Endodermal cell (in vitro differentiated cells): ENCODE measurements at regions not wholly inside any gene's neighbourhood (a gene's known extent, or its start where the extent isn't known, plus 50 kb on each side); places are given as distances from the start of the nearest gene placed in this dataset.
A peak's percentile ranks its signal among the peaks of the same experiment; 100 is the strongest.

Source experiments
- DNase-seq: peaks from one replicate; pipeline ENCODE4 v3.0.0-alpha.2; 2017
- H3K27ac ChIP-seq: 2 replicates; pipeline ENCODE4 v1.5.1; 2013; ENCODE audit warnings: mild to moderate bottlenecking, low read depth, low read length, moderate library complexity
- H3K27me3 ChIP-seq: 2 replicates; pipeline ENCODE4 v1.6.1; 2013; ENCODE audit warnings: mild to moderate bottlenecking, low read length, moderate library complexity; ENCODE audit not compliant: insufficient read depth, control insufficient read depth, poor library complexity, severe bottlenecking
- H3K36me3 ChIP-seq: 2 replicates; pipeline ENCODE4 v1.7.0; 2013; ENCODE audit warnings: mild to moderate bottlenecking, low read length, moderate library complexity; ENCODE audit not compliant: control insufficient read depth, insufficient read depth
- H3K4me1 ChIP-seq: one replicate; pipeline ENCODE4 v1.7.0; 2013; ENCODE audit warnings: low read length; ENCODE audit not compliant: control insufficient read depth, insufficient read depth
- H3K4me3 ChIP-seq: 2 replicates; pipeline ENCODE4 v1.5.1; 2013; ENCODE audit warnings: mild to moderate bottlenecking, low read length, moderate library complexity
- H3K9ac ChIP-seq: 2 replicates; pipeline ENCODE4 v1.6.1; 2013; ENCODE audit warnings: mild to moderate bottlenecking, low read length, moderate library complexity; ENCODE audit not compliant: poor library complexity, severe bottlenecking; ENCODE audit errors: extremely low read depth
- H3K9me3 ChIP-seq: 2 replicates; pipeline ENCODE4 v1.6.1; 2013; ENCODE audit warnings: mild to moderate bottlenecking, low read length, moderate library complexity; ENCODE audit not compliant: control insufficient read depth
- H3K27ac Mint-ChIP-seq: 2 replicates; pipeline ENCODE4 v1.8.0; 2020; ENCODE audit warnings: mixed read lengths
- H3K27me3 Mint-ChIP-seq: 2 replicates; pipeline ENCODE4 v1.8.0; 2021; ENCODE audit warnings: mild to moderate bottlenecking, mixed read lengths; ENCODE audit not compliant: insufficient read depth
- H3K36me3 Mint-ChIP-seq: 2 replicates; pipeline ENCODE4 v1.8.0; 2020; ENCODE audit warnings: low read depth, mixed read lengths
- H3K4me1 Mint-ChIP-seq: 2 replicates; pipeline ENCODE4 v1.8.0; 2020; ENCODE audit warnings: mixed read lengths
- H3K4me3 Mint-ChIP-seq: 2 replicates; pipeline ENCODE4 v1.8.0; 2020; ENCODE audit warnings: mild to moderate bottlenecking, moderate library complexity, mixed read lengths
- H3K9me3 Mint-ChIP-seq: 2 replicates; pipeline ENCODE4 v1.8.0; 2020; ENCODE audit warnings: mild to moderate bottlenecking, mixed read lengths
- WGBS, 2 experiments: methylation state at CpG; one replicate each; pipeline versions ENCODE4 v1.1.5 to v1.1.7; 2013; ENCODE audit warnings: missing lambda C conversion rate in 2 of 2, mixed read lengths in 1 of 2; ENCODE audit not compliant: insufficient coverage in 1 of 2, insufficient read length in 1 of 2; 5-methylcytosine and 5-hydroxymethylcytosine counted together
- TF ChIP-seq, protein P1 (sequence below): fragments of 200-600 bp; sonication (generic); conservative IDR thresholded peaks from 2 replicates; pipeline ENCODE4 v1.5.0; 2021; ENCODE audit warnings: antibody characterized with exemption, mild to moderate bottlenecking

GRCh38 chr7:155880721-155881120 is 68.5 kb upstream of the SHH start:
- 86 to 90% methylated on average over 7 of the region's 7 CpGs for WGBS, 2 experiments
- Mint-ChIP-seq H3K9me3 (no peaks in the 10 kb centered on the region), H3K4me3 (no peak overlapping the region), H3K4me1 (no peaks in the 10 kb centered on the region), H3K36me3 (no peaks in the 10 kb centered on the region), H3K27ac (no peak overlapping the region), H3K27me3 (no peaks in the 10 kb centered on the region)
- H3K9me3 ChIP-seq: no peaks in the 10 kb centered on the region
- H3K4me1 ChIP-seq: no peaks in the 10 kb centered on the region
- no peak overlapping the region for H3K27ac ChIP-seq
- no peaks in the 10 kb centered on the region for H3K36me3 ChIP-seq
- H3K4me3 ChIP-seq: no peak overlapping the region
- DNase-seq: peak; percentile 24
- H3K27me3 ChIP-seq: no peaks in the 10 kb centered on the region
- no peak overlapping the region for H3K9ac ChIP-seq
- TF ChIP-seq, protein P1, sequence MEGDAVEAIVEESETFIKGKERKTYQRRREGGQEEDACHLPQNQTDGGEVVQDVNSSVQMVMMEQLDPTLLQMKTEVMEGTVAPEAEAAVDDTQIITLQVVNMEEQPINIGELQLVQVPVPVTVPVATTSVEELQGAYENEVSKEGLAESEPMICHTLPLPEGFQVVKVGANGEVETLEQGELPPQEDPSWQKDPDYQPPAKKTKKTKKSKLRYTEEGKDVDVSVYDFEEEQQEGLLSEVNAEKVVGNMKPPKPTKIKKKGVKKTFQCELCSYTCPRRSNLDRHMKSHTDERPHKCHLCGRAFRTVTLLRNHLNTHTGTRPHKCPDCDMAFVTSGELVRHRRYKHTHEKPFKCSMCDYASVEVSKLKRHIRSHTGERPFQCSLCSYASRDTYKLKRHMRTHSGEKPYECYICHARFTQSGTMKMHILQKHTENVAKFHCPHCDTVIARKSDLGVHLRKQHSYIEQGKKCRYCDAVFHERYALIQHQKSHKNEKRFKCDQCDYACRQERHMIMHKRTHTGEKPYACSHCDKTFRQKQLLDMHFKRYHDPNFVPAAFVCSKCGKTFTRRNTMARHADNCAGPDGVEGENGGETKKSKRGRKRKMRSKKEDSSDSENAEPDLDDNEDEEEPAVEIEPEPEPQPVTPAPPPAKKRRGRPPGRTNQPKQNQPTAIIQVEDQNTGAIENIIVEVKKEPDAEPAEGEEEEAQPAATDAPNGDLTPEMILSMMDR: no peak

GRCh38 chr7:155879592-155879991 is 67.3 kb upstream of the SHH start:
- H3K9me3 ChIP-seq: no peaks in the 10 kb centered on the region
- H3K4me3 Mint-ChIP-seq: no peak overlapping the region
- H3K36me3 ChIP-seq: no peaks in the 10 kb centered on the region
- H3K4me1 ChIP-seq: no peaks in the 10 kb centered on the region
- no peaks in the 10 kb centered on the region for H3K27me3 Mint-ChIP-seq
- H3K27me3 ChIP-seq: no peaks in the 10 kb centered on the region
- H3K4me1 Mint-ChIP-seq: no peaks in the 10 kb centered on the region
- 87 to 92% methylated on average over 4 to 5 of the region's 5 CpGs for WGBS, 2 experiments
- H3K4me3 ChIP-seq: no peak overlapping the region
- no peak overlapping the region for H3K9ac ChIP-seq
- H3K27ac Mint-ChIP-seq: no peak overlapping the region
- H3K27ac ChIP-seq: no peak overlapping the region
- no peaks in the 10 kb centered on the region for H3K36me3 Mint-ChIP-seq
- H3K9me3 Mint-ChIP-seq: no peaks in the 10 kb centered on the region
- no peak for DNase-seq
- TF ChIP-seq, protein P1: no peak

DNA sequence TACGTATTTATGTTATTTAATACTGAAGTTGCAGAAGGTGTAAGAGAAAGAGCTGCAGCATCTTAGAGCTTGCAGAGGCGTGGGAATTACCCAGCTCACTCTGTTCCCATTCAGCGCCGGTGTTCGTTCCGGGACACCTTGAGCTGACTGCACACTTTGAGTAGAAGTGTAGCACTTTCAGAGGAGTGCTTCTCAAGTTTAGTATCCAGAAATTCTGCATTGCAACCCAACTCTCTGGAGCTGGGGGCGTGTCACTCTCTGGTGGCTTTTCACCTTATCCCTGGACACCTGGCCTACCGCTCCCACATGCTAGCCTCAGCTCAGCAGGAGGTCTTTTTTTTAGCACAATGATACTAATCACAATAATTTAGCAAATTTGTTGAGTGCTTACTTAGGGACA is 66.4 kb upstream of the SHH start:
- Histone ChIP-seq H3K27ac (no peak overlapping the region), H3K36me3 (no peaks in the 10 kb centered on the region), H3K9me3 (no peaks in the 10 kb centered on the region), H3K9ac (no peak overlapping the region), H3K4me1 (no peaks in the 10 kb centered on the region), H3K27me3 (no peaks in the 10 kb centered on the region), H3K4me3 (no peak overlapping the region)
- no peak overlapping the region for H3K27ac Mint-ChIP-seq
- peak; percentile 26 for DNase-seq
- no peaks in the 10 kb centered on the region for H3K9me3 Mint-ChIP-seq
- H3K4me3 Mint-ChIP-seq: no peak overlapping the region
- TF ChIP-seq, protein P1: no peak
- no peaks in the 10 kb centered on the region for H3K27me3 Mint-ChIP-seq
- H3K4me1 Mint-ChIP-seq: no peaks in the 10 kb centered on the region
- H3K36me3 Mint-ChIP-seq: no peaks in the 10 kb centered on the region
- WGBS, 2 experiments: 93 to 96% methylated on average over 7 to 8 of the region's 8 CpGs
